ENCODE measurements at regions not wholly inside any gene's neighbourhood (a gene's known extent, or its start where the extent isn't known, plus 50 kb on each side); places are given as distances from the start of the nearest gene placed in this dataset.

DNA sequence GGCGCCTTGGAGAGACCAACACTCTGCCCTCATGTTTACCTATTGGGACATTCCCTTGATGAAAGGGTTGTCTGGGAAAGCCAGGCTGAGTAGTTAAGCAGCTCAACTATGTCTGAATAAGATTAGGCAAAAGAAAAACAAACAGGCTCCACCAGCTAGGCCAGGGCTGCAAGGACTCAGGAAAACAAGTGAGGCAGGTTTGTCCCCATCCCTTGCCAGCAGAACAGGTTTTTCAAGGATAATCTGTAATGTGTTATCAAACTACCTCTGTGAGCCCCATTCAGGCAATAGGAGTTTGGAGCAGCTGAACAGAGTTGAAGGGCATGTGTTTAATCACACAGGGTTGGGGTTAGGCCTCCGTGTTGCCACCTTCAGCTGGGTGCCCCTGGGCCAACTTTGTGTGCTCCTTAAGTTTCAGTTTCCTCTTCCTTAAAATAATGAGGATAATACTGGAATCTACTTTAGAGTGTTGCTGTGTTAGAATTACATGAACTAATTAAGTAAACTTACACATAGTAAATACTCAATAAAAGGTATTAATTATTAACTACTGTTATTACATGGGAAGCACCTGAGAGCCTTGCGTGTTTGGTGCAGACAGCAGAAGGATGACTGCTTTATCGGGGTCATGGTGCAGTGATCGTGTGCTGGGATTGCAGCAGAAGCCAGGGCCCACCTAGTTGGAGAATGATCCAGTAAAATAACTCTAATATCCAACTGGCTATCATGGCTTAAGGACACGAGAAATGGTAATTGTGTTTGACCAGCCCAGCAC, 72.1 kb upstream of the ATP10B start:
- Histone ChIP-seq H3K4me1 (ENCODE audit: control insufficient read depth in 3 of 3, insufficient read depth in 3 of 3, low read length in 3 of 3) (peaks cover 0 to 14% (median 4%) of the 10 kb centered on the region in 3 donors), H3K9me3 (ENCODE audit: control insufficient read depth in 3 of 3, low read length in 3 of 3) (no peaks in the 10 kb centered on the region), H3K36me3 (ENCODE audit: control insufficient read depth in 3 of 3, insufficient read depth in 3 of 3, low read length in 3 of 3) (no peaks in the 10 kb centered on the region), H3K4me3 (ENCODE audit: low read length in 3 of 3) (no peak overlapping the region), H3K27ac (ENCODE audit: low read depth, low read length) (no peak overlapping the region), H3K9ac (ENCODE audit: low read depth in 1 of 3, low read length in 3 of 3) (no peak overlapping the region), H3K27me3 (ENCODE audit: control insufficient read depth in 3 of 3, insufficient read depth in 3 of 3, low read length in 3 of 3) (no peaks in the 10 kb centered on the region)

DNA sequence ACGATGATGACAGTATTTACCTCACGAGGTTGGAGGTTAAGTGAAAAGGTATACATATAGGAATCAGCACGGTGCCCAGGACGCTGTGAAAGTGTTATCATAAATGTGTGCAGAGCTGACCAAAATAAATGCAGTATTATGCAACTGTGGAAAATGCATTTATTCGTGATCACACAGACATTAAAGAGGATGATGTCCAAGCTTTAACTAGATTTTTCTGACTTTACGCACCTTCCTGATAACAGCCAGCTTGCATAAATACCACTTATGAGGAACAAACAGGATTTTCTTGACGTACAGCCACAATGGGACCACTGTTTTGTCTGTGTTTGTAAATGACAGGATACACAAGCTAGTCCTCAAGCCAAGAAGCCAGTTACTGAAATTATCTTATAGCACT, 71.4 kb upstream of the ATP10B start:
- H3K4me3 ChIP-seq (ENCODE audit: low read length in 3 of 3): no peak overlapping the region
- H3K9me3 ChIP-seq (ENCODE audit: control insufficient read depth in 3 of 3, low read length in 3 of 3): no peaks in the 10 kb centered on the region
- H3K36me3 ChIP-seq (ENCODE audit: control insufficient read depth in 3 of 3, insufficient read depth in 3 of 3, low read length in 3 of 3): no peaks in the 10 kb centered on the region
- H3K27ac ChIP-seq (ENCODE audit: low read depth, low read length): no peak overlapping the region
- no peaks in the 10 kb centered on the region for H3K27me3 ChIP-seq (ENCODE audit: control insufficient read depth in 3 of 3, insufficient read depth in 3 of 3, low read length in 3 of 3)
- peaks cover 0 to 14% (median 4%) of the 10 kb centered on the region in 3 donors for H3K4me1 ChIP-seq (ENCODE audit: control insufficient read depth in 3 of 3, insufficient read depth in 3 of 3, low read length in 3 of 3)
- no peak overlapping the region for H3K9ac ChIP-seq (ENCODE audit: low read depth in 1 of 3, low read length in 3 of 3)

DNA sequence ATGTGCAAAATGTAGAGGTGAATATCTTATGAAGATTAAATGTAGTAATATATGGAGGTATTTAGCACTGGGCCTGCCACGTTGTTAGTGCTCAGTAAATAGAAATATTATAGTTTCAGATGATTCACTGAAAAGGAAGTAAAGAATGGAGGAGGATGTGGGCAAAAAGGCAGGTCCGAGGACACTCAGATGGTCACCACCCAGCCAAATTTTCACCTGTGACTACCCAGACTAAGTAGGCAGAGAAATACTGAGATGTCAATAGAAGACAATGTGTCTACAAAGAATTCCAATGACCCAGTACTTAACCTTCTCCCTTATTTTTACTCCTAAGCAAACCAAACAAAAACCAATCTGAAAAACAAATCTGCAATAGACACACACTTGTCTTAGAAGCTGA, 70.3 kb upstream of the ATP10B start:
- no peak overlapping the region for H3K4me3 ChIP-seq (ENCODE audit: low read length in 3 of 3)
- no peaks in the 10 kb centered on the region for H3K9me3 ChIP-seq (ENCODE audit: control insufficient read depth in 3 of 3, low read length in 3 of 3)
- H3K4me1 ChIP-seq (ENCODE audit: control insufficient read depth in 3 of 3, insufficient read depth in 3 of 3, low read length in 3 of 3): peaks cover 0 to 14% (median 4%) of the 10 kb centered on the region in 3 donors

DNA sequence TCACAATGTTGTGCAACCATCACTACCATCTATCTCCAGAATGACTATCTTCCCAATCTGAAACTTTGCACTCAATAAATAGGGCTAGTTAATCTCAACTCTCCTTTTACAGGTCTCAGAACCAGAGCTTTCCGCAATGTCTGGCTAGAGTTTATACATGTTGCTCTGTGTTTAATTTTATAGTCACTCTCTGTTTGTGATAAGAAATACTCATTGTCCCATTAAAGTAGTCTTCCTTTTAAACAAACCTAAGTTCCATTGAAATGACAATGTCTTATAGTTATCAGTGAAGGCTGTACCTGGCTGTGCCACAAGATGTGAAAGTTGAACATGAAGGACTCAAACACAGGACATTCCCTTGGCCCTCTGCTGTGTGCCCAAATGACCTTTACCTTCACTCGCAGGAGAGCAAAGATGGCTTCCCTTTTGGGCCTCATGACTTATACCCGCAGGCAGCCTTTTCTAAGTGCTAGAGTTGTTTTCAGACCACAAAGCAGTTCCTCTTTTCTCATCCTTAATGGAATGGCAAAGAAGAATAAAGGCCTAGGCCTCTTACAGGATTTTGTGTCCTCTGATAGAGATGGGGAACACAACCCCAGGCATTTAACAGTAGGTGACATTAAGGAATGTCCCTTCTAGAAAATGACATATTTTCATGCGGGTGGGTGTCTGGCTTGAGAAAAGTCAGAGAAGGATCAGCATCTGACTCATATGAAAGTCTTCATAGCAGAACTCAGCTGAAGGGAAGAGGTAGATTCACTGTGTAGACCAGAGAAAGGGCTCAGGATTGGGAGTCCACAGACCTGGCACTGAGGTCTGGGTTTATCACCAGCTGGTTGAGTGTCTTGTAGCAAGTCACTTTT, 69.6 kb upstream of the ATP10B start:
- Histone ChIP-seq H3K9me3 (ENCODE audit: control insufficient read depth in 3 of 3, low read length in 3 of 3) (no peaks in the 10 kb centered on the region), H3K36me3 (ENCODE audit: control insufficient read depth in 3 of 3, insufficient read depth in 3 of 3, low read length in 3 of 3) (no peaks in the 10 kb centered on the region), H3K4me1 (ENCODE audit: control insufficient read depth in 3 of 3, insufficient read depth in 3 of 3, low read length in 3 of 3) (peaks cover 0 to 7% (median 4%) of the 10 kb centered on the region in 3 donors), H3K4me3 (ENCODE audit: low read length in 3 of 3) (no peak overlapping the region), H3K9ac (ENCODE audit: low read depth in 1 of 3, low read length in 3 of 3) (no peak overlapping the region), H3K27me3 (ENCODE audit: control insufficient read depth in 3 of 3, insufficient read depth in 3 of 3, low read length in 3 of 3) (no peaks in the 10 kb centered on the region), H3K27ac (ENCODE audit: low read depth, low read length) (no peak overlapping the region)

More for the DNA sequence above, 70.3 kb upstream of the ATP10B start:
- no peak overlapping the region for H3K27ac ChIP-seq (ENCODE audit: low read depth, low read length)
- H3K36me3 ChIP-seq (ENCODE audit: control insufficient read depth in 3 of 3, insufficient read depth in 3 of 3, low read length in 3 of 3): no peaks in the 10 kb centered on the region
- H3K27me3 ChIP-seq (ENCODE audit: control insufficient read depth in 3 of 3, insufficient read depth in 3 of 3, low read length in 3 of 3): no peaks in the 10 kb centered on the region
- H3K9ac ChIP-seq (ENCODE audit: low read depth in 1 of 3, low read length in 3 of 3): no peak overlapping the region

DNA sequence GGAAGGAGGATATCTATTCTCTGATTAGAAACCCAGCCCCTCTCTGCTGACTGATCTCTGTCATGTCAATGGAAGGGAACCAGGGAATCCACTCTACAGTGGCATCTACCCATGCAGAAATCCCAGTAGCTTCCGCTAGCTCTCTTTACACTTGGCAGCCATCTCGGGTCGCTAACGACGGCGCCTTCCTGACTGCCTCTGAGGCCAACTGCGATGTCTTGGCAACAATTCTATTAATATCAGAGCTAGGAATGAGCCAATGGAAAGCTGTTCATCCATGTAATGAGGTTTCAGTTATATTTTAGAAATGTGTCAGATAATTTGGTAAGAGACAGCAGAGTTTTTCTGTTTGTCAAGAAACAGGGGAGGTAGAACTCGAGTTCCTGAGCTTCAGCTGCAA, 67.6 kb upstream of the ATP10B start:
- Histone ChIP-seq H3K4me3 (ENCODE audit: low read length in 3 of 3) (no peak overlapping the region), H3K9me3 (ENCODE audit: control insufficient read depth in 3 of 3, low read length in 3 of 3) (no peaks in the 10 kb centered on the region), H3K27me3 (ENCODE audit: control insufficient read depth in 3 of 3, insufficient read depth in 3 of 3, low read length in 3 of 3) (peaks cover 0 to 4% (median 0%) of the 10 kb centered on the region in 3 donors), H3K27ac (ENCODE audit: low read depth, low read length) (no peak overlapping the region), H3K36me3 (ENCODE audit: control insufficient read depth in 3 of 3, insufficient read depth in 3 of 3, low read length in 3 of 3) (no peaks in the 10 kb centered on the region), H3K4me1 (ENCODE audit: control insufficient read depth in 3 of 3, insufficient read depth in 3 of 3, low read length in 3 of 3) (no peaks in the 10 kb centered on the region), H3K9ac (ENCODE audit: low read depth in 1 of 3, low read length in 3 of 3) (no peak overlapping the region)

DNA sequence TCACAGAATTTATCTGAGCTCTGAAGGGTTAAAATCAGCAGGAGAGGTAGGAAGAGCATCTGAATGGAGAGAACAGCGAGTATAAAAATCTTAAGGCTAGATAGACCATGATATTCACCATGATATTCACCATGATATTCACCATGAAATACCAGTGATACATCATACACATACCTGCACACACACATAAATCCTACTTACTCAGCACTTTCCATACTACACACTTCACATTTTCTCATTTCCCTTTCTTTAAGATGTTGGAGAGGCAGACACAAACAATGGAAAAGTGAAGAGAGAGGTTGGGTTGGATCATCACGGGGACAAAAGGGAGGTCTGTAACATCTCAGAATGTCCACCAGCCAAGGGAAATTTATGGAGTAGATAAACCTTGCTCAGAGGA, 66.4 kb upstream of the ATP10B start:
- H3K9me3 ChIP-seq (ENCODE audit: control insufficient read depth in 3 of 3, low read length in 3 of 3): no peaks in the 10 kb centered on the region
- no peak overlapping the region for H3K9ac ChIP-seq (ENCODE audit: low read depth in 1 of 3, low read length in 3 of 3)
- no peaks in the 10 kb centered on the region for H3K36me3 ChIP-seq (ENCODE audit: control insufficient read depth in 3 of 3, insufficient read depth in 3 of 3, low read length in 3 of 3)
- no peaks in the 10 kb centered on the region for H3K4me1 ChIP-seq (ENCODE audit: control insufficient read depth in 3 of 3, insufficient read depth in 3 of 3, low read length in 3 of 3)
- H3K4me3 ChIP-seq (ENCODE audit: low read length in 3 of 3): no peak overlapping the region
- peaks cover 0 to 4% (median 0%) of the 10 kb centered on the region in 3 donors for H3K27me3 ChIP-seq (ENCODE audit: control insufficient read depth in 3 of 3, insufficient read depth in 3 of 3, low read length in 3 of 3)
- no peak overlapping the region for H3K27ac ChIP-seq (ENCODE audit: low read depth, low read length)

DNA sequence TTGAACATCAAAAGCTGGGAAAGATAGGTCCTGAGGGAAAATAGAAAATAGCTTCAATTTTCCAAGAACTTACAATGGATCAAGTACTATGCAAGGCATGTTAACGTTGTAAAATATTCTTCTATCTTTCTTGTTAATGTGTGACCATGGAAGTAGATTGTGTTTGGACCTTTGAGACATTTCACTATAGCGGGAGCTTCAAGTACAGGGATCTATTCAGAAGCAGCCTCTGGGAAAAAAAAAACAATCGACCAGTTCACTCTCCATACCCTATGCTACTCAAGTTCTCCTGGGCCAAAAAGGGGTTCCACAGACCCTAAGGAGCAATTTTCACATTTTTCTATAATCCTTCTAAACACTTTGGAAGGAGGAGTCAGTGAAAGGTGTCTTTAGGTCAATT, 54.1 kb upstream of the ATP10B start:
- H3K9me3 ChIP-seq (ENCODE audit: control insufficient read depth in 3 of 3, low read length in 3 of 3): no peaks in the 10 kb centered on the region

DNA sequence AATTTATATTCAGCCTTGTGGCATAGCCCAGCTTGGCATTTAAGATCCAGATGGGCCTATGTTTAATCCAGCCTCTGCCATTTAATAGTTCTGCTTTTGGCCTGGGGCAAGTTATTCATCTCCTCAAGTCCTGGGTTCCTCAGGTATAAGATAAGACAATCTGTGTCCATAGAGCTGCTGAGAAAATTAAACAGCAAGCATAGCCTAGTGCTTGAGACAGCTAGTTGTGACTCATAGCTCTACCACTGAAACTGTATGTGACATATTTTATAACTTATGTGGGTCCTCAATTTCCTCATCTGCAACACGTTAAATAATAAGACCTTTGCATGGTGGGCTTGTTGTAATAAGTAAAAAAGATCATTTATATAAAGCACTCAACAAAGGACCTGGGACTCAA, 53.3 kb upstream of the ATP10B start:
- Histone ChIP-seq H3K4me1 (ENCODE audit: control insufficient read depth in 3 of 3, insufficient read depth in 3 of 3, low read length in 3 of 3) (no peaks in the 10 kb centered on the region), H3K9ac (ENCODE audit: low read depth in 1 of 3, low read length in 3 of 3) (no peak overlapping the region), H3K36me3 (ENCODE audit: control insufficient read depth in 3 of 3, insufficient read depth in 3 of 3, low read length in 3 of 3) (no peaks in the 10 kb centered on the region), H3K9me3 (ENCODE audit: control insufficient read depth in 3 of 3, low read length in 3 of 3) (no peaks in the 10 kb centered on the region), H3K27ac (ENCODE audit: low read depth, low read length) (no peak overlapping the region), H3K4me3 (ENCODE audit: low read length in 3 of 3) (no peak overlapping the region), H3K27me3 (ENCODE audit: control insufficient read depth in 3 of 3, insufficient read depth in 3 of 3, low read length in 3 of 3) (peaks cover 0 to 3% (median 0%) of the 10 kb centered on the region in 3 donors)

More for the DNA sequence above, 54.1 kb upstream of the ATP10B start:
- H3K27me3 ChIP-seq (ENCODE audit: control insufficient read depth in 3 of 3, insufficient read depth in 3 of 3, low read length in 3 of 3): peaks cover 0 to 3% (median 0%) of the 10 kb centered on the region in 3 donors
- H3K36me3 ChIP-seq (ENCODE audit: control insufficient read depth in 3 of 3, insufficient read depth in 3 of 3, low read length in 3 of 3): no peaks in the 10 kb centered on the region
- no peak overlapping the region for H3K4me3 ChIP-seq (ENCODE audit: low read length in 3 of 3)
- H3K9ac ChIP-seq (ENCODE audit: low read depth in 1 of 3, low read length in 3 of 3): no peak overlapping the region
- no peaks in the 10 kb centered on the region for H3K4me1 ChIP-seq (ENCODE audit: control insufficient read depth in 3 of 3, insufficient read depth in 3 of 3, low read length in 3 of 3)
- no peak overlapping the region for H3K27ac ChIP-seq (ENCODE audit: low read depth, low read length)

DNA sequence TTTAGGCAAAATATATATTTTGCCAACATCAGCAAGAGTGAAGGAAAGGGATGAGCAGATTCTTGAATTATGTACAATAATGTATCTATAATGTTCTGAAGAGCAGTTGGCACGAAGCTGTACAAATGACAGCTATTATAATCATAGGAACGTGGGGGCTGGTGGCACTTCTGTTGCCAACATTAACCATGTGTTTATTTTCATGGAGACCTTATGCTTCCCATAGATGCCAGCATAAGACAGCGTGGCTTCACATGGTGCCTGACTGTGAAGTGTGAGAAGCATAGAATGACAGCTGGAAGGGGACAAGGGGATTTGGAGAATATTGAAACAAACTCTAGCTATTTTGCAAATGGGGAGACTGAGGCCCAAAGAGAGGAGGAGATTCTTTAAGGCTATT, 52.6 kb upstream of the ATP10B start:
- H3K9ac ChIP-seq (ENCODE audit: low read depth in 1 of 3, low read length in 3 of 3): no peak overlapping the region
- H3K27ac ChIP-seq (ENCODE audit: low read depth, low read length): no peak overlapping the region
- no peaks in the 10 kb centered on the region for H3K4me1 ChIP-seq (ENCODE audit: control insufficient read depth in 3 of 3, insufficient read depth in 3 of 3, low read length in 3 of 3)
- H3K27me3 ChIP-seq (ENCODE audit: control insufficient read depth in 3 of 3, insufficient read depth in 3 of 3, low read length in 3 of 3): peaks cover 0 to 3% (median 0%) of the 10 kb centered on the region in 3 donors
- H3K36me3 ChIP-seq (ENCODE audit: control insufficient read depth in 3 of 3, insufficient read depth in 3 of 3, low read length in 3 of 3): no peaks in the 10 kb centered on the region
- H3K4me3 ChIP-seq (ENCODE audit: low read length in 3 of 3): no peak overlapping the region
- no peaks in the 10 kb centered on the region for H3K9me3 ChIP-seq (ENCODE audit: control insufficient read depth in 3 of 3, low read length in 3 of 3)

DNA sequence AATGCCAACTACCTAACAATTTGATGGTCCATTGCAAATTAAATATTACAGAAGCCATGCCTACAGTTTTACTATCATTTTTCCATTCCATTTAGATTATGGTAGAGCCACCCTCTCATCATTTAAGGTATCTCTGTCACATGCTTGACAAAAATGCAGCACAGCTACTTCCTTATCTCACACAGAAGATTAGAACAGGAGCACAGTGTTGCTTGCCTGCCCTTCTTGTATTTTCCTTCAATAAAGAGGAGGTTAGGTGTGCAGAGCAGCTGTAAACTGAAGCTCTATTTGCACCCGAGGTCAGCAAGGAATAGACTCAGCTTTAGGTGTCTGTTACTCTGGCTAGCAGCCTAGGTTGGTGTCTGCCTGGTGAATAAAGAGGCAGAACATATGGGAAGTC, 51.5 kb upstream of the ATP10B start:
- no peaks in the 10 kb centered on the region for H3K4me1 ChIP-seq (ENCODE audit: control insufficient read depth in 3 of 3, insufficient read depth in 3 of 3, low read length in 3 of 3)
- H3K9me3 ChIP-seq (ENCODE audit: control insufficient read depth in 3 of 3, low read length in 3 of 3): no peaks in the 10 kb centered on the region
- H3K4me3 ChIP-seq (ENCODE audit: low read length in 3 of 3): no peak overlapping the region
- no peak overlapping the region for H3K9ac ChIP-seq (ENCODE audit: low read depth in 1 of 3, low read length in 3 of 3)
- H3K36me3 ChIP-seq (ENCODE audit: control insufficient read depth in 3 of 3, insufficient read depth in 3 of 3, low read length in 3 of 3): no peaks in the 10 kb centered on the region
- H3K27ac ChIP-seq (ENCODE audit: low read depth, low read length): no peak overlapping the region
- peaks cover 0 to 3% (median 0%) of the 10 kb centered on the region in 3 donors for H3K27me3 ChIP-seq (ENCODE audit: control insufficient read depth in 3 of 3, insufficient read depth in 3 of 3, low read length in 3 of 3)
